HCT116 (cell line): ENCODE measurements at regions not wholly inside any gene's neighbourhood (a gene's known extent, or its start where the extent isn't known, plus 50 kb on each side); places are given as distances from the start of the nearest gene placed in this dataset.

Experiments used
- TF ChIP-seq, protein P1 (sequence below), 3 experiments: fragments of 200-600 bp in 1 of 3; sonication (generic) in 1 of 3; IDR thresholded peaks in 2 of 3; conservative IDR thresholded peaks in 1 of 3; 2 replicates each; pipeline ENCODE4 v1.5.1; 2012 to 2017; ENCODE audit warnings: low read depth in 2 of 3, low read length in 2 of 3, antibody characterized with exemption in 1 of 3, borderline replicate concordance in 1 of 3, control low read depth in 1 of 3, mild to moderate bottlenecking in 1 of 3, mixed read lengths in 1 of 3, mixed run types in 1 of 3, moderate library complexity in 1 of 3; ENCODE audit not compliant: insufficient read depth in 1 of 3
- TF ChIP-seq, protein P2 (sequence below): IDR thresholded peaks from 2 replicates; pipeline ENCODE4 v1.6.1; 2011; ENCODE audit warnings: mild to moderate bottlenecking, low read length, moderate library complexity; ENCODE audit not compliant: insufficient replicate concordance; ENCODE audit errors: extremely low read depth

DNA sequence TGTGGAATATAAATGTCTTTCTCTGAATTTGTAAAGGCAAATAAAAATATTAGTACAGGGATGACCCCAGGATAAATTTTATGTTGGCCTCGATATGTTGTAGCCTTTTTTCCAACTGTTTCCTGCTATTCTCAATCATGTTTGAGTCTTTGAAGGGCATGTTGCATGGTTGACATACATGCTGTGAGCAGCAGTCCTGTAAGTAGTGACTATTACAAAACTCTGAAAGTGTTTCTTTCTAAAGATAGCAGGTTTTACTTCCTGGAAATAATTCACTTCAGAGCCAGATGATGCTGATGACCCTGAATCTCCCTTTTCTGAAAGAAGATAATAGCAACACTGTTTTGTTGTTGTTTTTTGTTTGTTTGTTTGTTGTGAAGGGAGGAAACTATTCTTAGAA lies 393.0 kb upstream of the GNPDA2 start:
- TF ChIP-seq, protein P1, sequence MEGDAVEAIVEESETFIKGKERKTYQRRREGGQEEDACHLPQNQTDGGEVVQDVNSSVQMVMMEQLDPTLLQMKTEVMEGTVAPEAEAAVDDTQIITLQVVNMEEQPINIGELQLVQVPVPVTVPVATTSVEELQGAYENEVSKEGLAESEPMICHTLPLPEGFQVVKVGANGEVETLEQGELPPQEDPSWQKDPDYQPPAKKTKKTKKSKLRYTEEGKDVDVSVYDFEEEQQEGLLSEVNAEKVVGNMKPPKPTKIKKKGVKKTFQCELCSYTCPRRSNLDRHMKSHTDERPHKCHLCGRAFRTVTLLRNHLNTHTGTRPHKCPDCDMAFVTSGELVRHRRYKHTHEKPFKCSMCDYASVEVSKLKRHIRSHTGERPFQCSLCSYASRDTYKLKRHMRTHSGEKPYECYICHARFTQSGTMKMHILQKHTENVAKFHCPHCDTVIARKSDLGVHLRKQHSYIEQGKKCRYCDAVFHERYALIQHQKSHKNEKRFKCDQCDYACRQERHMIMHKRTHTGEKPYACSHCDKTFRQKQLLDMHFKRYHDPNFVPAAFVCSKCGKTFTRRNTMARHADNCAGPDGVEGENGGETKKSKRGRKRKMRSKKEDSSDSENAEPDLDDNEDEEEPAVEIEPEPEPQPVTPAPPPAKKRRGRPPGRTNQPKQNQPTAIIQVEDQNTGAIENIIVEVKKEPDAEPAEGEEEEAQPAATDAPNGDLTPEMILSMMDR (IDR thresholded peaks at IDR 0.05 in 2 of 3, conservative IDR thresholded peaks at IDR 0.05 in 1 of 3; ENCODE audit: borderline replicate concordance in 1 of 3, insufficient read depth in 1 of 3, low read depth in 2 of 3, low read length in 2 of 3) = no peak
- TF ChIP-seq, protein P2, sequence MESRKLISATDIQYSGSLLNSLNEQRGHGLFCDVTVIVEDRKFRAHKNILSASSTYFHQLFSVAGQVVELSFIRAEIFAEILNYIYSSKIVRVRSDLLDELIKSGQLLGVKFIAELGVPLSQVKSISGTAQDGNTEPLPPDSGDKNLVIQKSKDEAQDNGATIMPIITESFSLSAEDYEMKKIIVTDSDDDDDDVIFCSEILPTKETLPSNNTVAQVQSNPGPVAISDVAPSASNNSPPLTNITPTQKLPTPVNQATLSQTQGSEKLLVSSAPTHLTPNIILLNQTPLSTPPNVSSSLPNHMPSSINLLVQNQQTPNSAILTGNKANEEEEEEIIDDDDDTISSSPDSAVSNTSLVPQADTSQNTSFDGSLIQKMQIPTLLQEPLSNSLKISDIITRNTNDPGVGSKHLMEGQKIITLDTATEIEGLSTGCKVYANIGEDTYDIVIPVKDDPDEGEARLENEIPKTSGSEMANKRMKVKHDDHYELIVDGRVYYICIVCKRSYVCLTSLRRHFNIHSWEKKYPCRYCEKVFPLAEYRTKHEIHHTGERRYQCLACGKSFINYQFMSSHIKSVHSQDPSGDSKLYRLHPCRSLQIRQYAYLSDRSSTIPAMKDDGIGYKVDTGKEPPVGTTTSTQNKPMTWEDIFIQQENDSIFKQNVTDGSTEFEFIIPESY = no peak
